ENCODE measurements at regions not wholly inside any gene's neighbourhood (a gene's known extent, or its start where the extent isn't known, plus 50 kb on each side); places are given as distances from the start of the nearest gene placed in this dataset.

DNA sequence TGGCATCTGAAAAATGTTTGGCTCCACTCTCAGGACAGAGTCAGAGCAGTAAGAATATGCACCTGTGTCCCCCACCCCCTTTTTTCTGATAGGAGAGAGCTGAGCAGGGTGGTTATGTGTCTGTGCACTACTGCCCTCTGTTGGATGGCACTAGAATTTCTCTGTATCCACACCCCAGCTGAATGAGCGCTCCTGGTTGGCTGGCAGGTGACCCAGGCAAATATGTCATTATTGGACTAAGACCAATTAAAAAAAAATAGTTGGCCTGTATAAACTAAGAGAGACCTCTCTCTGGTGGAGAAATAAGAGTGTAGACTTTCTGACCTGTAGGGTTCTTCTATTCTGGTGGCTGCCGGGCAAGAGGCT lies 107.0 kb downstream of the PTCSC3 start:
- no peaks in the 10 kb centered on the region for H3K9me3 ChIP-seq (ENCODE audit: control insufficient read depth, insufficient read depth, low read depth, low read length)
- H3K9ac ChIP-seq (ENCODE audit: insufficient read depth, low read length), result no peak overlapping the region
- H4K20me1 ChIP-seq (ENCODE audit: control insufficient read depth, extremely low read depth, insufficient read depth, low read length), result no peaks in the 10 kb centered on the region
- H3K36me3 ChIP-seq (ENCODE audit: control insufficient read depth, insufficient read depth, low read length), result no peaks in the 10 kb centered on the region
- TF ChIP-seq EZH2 (IDR thresholded peaks at IDR 0.05; ENCODE audit: low read length, missing control alignments), result no peak
- TF ChIP-seq, protein P1, sequence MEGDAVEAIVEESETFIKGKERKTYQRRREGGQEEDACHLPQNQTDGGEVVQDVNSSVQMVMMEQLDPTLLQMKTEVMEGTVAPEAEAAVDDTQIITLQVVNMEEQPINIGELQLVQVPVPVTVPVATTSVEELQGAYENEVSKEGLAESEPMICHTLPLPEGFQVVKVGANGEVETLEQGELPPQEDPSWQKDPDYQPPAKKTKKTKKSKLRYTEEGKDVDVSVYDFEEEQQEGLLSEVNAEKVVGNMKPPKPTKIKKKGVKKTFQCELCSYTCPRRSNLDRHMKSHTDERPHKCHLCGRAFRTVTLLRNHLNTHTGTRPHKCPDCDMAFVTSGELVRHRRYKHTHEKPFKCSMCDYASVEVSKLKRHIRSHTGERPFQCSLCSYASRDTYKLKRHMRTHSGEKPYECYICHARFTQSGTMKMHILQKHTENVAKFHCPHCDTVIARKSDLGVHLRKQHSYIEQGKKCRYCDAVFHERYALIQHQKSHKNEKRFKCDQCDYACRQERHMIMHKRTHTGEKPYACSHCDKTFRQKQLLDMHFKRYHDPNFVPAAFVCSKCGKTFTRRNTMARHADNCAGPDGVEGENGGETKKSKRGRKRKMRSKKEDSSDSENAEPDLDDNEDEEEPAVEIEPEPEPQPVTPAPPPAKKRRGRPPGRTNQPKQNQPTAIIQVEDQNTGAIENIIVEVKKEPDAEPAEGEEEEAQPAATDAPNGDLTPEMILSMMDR (conservative IDR thresholded peaks at IDR 0.05 in 1 of 2, IDR thresholded peaks at IDR 0.05 in 1 of 2; ENCODE audit: low read depth in 1 of 2, low read length in 2 of 2), result peak; percentile 38 to 61
- H3K4me1 ChIP-seq (ENCODE audit: control insufficient read depth, extremely low read depth, insufficient read depth, low read length), result peaks cover 3% of the 10 kb centered on the region
- no peaks in the 10 kb centered on the region for H3K79me2 ChIP-seq (ENCODE audit: control insufficient read depth, insufficient read depth, low read length)
- no peak overlapping the region for H3K4me3 ChIP-seq (replicated peaks in 1 of 4; ENCODE audit: control extremely low read depth in 1 of 4, insufficient read depth in 1 of 4, low read depth in 3 of 4, low read length in 4 of 4)
- no peak overlapping the region for H3K4me2 ChIP-seq (ENCODE audit: extremely low read depth, insufficient read depth, low read length)
- no peak overlapping the region for H3K27ac ChIP-seq (ENCODE audit: insufficient read depth, low read length)
- DNase-seq (ENCODE audit: low read depth in 2 of 2), result peak; percentile 24 to 55
- no peaks in the 10 kb centered on the region for H3K27me3 ChIP-seq (ENCODE audit: control insufficient read depth, insufficient read depth, low read length)
- H2AFZ ChIP-seq (ENCODE audit: low read length), result no peak overlapping the region

DNA sequence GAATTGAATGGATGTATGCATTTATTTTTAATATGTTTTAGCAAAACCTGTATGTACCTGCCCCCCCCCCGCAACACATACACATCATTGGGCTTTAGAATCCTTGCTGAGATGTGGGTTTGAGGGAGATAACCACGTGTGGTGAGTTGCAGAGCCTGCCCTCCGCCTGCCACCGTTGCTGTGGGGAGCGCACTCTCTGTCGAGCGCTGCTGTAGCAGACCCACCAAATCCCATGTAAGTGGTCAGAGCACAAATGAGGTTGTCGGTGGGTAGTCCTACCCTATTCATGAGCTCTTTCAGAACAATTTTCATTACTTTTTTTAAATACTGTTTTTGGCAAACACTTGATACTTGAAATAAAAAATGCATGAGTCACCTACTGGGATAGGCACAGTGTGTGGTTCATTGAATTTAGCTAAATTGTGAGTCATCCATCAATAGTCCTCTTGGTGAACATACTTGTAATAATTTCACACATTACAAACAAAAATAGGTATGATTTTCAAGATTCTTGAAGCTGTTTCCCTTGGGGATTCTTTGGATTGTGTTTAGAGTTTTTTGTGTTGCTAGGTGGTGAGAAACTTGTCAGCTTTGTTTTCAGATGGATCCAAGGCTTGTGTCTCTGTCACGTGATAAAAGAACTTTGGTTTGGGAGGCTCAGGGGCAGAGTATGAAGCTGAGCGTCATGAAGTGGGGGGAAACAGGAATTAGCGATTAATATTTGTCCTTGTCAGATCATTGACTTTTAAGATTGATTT lies 107.6 kb downstream of the PTCSC3 start:
- no peaks in the 10 kb centered on the region for H3K79me2 ChIP-seq (ENCODE audit: control insufficient read depth, insufficient read depth, low read length)
- no peaks in the 10 kb centered on the region for H3K9me3 ChIP-seq (ENCODE audit: control insufficient read depth, insufficient read depth, low read depth, low read length)
- H3K27ac ChIP-seq (ENCODE audit: insufficient read depth, low read length), result no peak overlapping the region
- peak; percentile 26 to 91 for DNase-seq (ENCODE audit: low read depth in 2 of 2)
- H3K4me3 ChIP-seq (replicated peaks in 1 of 4; ENCODE audit: control extremely low read depth in 1 of 4, insufficient read depth in 1 of 4, low read depth in 3 of 4, low read length in 4 of 4), result no peak overlapping the region
- H3K27me3 ChIP-seq (ENCODE audit: control insufficient read depth, insufficient read depth, low read length), result no peaks in the 10 kb centered on the region
- TF ChIP-seq, protein P1 (conservative IDR thresholded peaks at IDR 0.05 in 1 of 2, IDR thresholded peaks at IDR 0.05 in 1 of 2; ENCODE audit: low read depth in 1 of 2, low read length in 2 of 2), result no peak
- TF ChIP-seq EZH2 (IDR thresholded peaks at IDR 0.05; ENCODE audit: low read length, missing control alignments), result no peak
- no peak overlapping the region for H2AFZ ChIP-seq (ENCODE audit: low read length)
- no peaks in the 10 kb centered on the region for H4K20me1 ChIP-seq (ENCODE audit: control insufficient read depth, extremely low read depth, insufficient read depth, low read length)
- peaks cover 3% of the 10 kb centered on the region for H3K4me1 ChIP-seq (ENCODE audit: control insufficient read depth, extremely low read depth, insufficient read depth, low read length)
- no peaks in the 10 kb centered on the region for H3K36me3 ChIP-seq (ENCODE audit: control insufficient read depth, insufficient read depth, low read length)
- no peak overlapping the region for H3K4me2 ChIP-seq (ENCODE audit: extremely low read depth, insufficient read depth, low read length)
- no peak overlapping the region for H3K9ac ChIP-seq (ENCODE audit: insufficient read depth, low read length)

- Histone ChIP-seq H3K79me2 (ENCODE audit: control insufficient read depth, insufficient read depth, low read length) (no peaks in the 10 kb centered on the region), H4K20me1 (ENCODE audit: control insufficient read depth, extremely low read depth, insufficient read depth, low read length) (no peaks in the 10 kb centered on the region), H3K9me3 (ENCODE audit: control insufficient read depth, insufficient read depth, low read depth, low read length) (no peaks in the 10 kb centered on the region), H2AFZ (ENCODE audit: low read length) (no peak overlapping the region), H3K4me2 (ENCODE audit: extremely low read depth, insufficient read depth, low read length) (no peak overlapping the region), H3K9ac (ENCODE audit: insufficient read depth, low read length) (no peak overlapping the region), H3K27ac (ENCODE audit: insufficient read depth, low read length) (no peak overlapping the region), H3K27me3 (ENCODE audit: control insufficient read depth, insufficient read depth, low read length) (no peaks in the 10 kb centered on the region), H3K4me1 (ENCODE audit: control insufficient read depth, extremely low read depth, insufficient read depth, low read length) (peaks cover 3% of the 10 kb centered on the region), H3K4me3 (replicated peaks in 1 of 4; ENCODE audit: control extremely low read depth in 1 of 4, insufficient read depth in 1 of 4, low read depth in 3 of 4, low read length in 4 of 4) (no peak overlapping the region), H3K36me3 (ENCODE audit: control insufficient read depth, insufficient read depth, low read length) (no peaks in the 10 kb centered on the region)
- TF ChIP-seq, protein P1 (conservative IDR thresholded peaks at IDR 0.05 in 1 of 2, IDR thresholded peaks at IDR 0.05 in 1 of 2; ENCODE audit: low read depth in 1 of 2, low read length in 2 of 2), result no peak
- no peak for TF ChIP-seq EZH2 (IDR thresholded peaks at IDR 0.05; ENCODE audit: low read length, missing control alignments)
- DNase-seq (ENCODE audit: low read depth in 2 of 2), result no peak
Measured at GRCh38 chr14:36067428-36068187, 108.9 kb downstream of the PTCSC3 start.

Measured in fibroblast of lung (primary cell).